Neuronal stem cell (in vitro differentiated cells): ENCODE measurements at regions not wholly inside any gene's neighbourhood (a gene's known extent, or its start where the extent isn't known, plus 50 kb on each side); places are given as distances from the start of the nearest gene placed in this dataset.
A peak's percentile ranks its signal among the peaks of the same experiment; 100 is the strongest.

Experiments used
- DNase-seq: peaks from one replicate; pipeline ENCODE4 v3.0.0-alpha.2; 2013; ENCODE audit warnings: low spot score
- H2AFZ ChIP-seq: one replicate; pipeline ENCODE4 v1.6.1; 2013; ENCODE audit warnings: mild to moderate bottlenecking, low read length, inconsistent platforms
- H2AK5ac ChIP-seq: 2 replicates; pipeline ENCODE4 v1.6.1; 2013; ENCODE audit warnings: low read depth, mild to moderate bottlenecking, inconsistent platforms, low read length, moderate library complexity, mixed read lengths
- H2BK120ac ChIP-seq: 2 replicates; pipeline ENCODE4 v1.6.1; 2013; ENCODE audit warnings: low read depth, mild to moderate bottlenecking, inconsistent platforms, low read length, moderate library complexity, mixed read lengths
- H2BK12ac ChIP-seq: one replicate; pipeline ENCODE4 v1.6.1; 2013; ENCODE audit warnings: low read length, inconsistent platforms
- H2BK15ac ChIP-seq: 2 replicates; pipeline ENCODE4 v1.6.1; 2013; ENCODE audit warnings: mild to moderate bottlenecking, low read length, inconsistent platforms, mixed read lengths
- H2BK5ac ChIP-seq: one replicate; pipeline ENCODE4 v1.6.1; 2013; ENCODE audit warnings: inconsistent platforms, mild to moderate bottlenecking, low read length, moderate library complexity
- H3K14ac ChIP-seq: one replicate; pipeline ENCODE4 v1.6.1; 2013; ENCODE audit warnings: low read length, inconsistent platforms
- H3K18ac ChIP-seq: 2 replicates; pipeline ENCODE4 v1.6.1; 2013; ENCODE audit warnings: low read length, inconsistent platforms
- H3K23ac ChIP-seq: 2 replicates; pipeline ENCODE4 v1.6.1; 2013; ENCODE audit warnings: low read depth, mild to moderate bottlenecking, mixed read lengths, low read length, inconsistent platforms; ENCODE audit not compliant: poor library complexity
- H3K27ac ChIP-seq: replicated peaks from 3 replicates; pipeline ENCODE4 v1.5.1; 2013; ENCODE audit warnings: low read length, inconsistent platforms
- H3K27me3 ChIP-seq, 3 experiments: 2 replicates each; pipeline ENCODE4 v1.6.1; 2013; ENCODE audit warnings: low read length in 3 of 3, mild to moderate bottlenecking in 2 of 3, inconsistent platforms in 1 of 3, low read depth in 1 of 3, mixed read lengths in 1 of 3, moderate library complexity in 1 of 3; ENCODE audit not compliant: control insufficient read depth in 3 of 3, insufficient read depth in 3 of 3
- H3K36me3 ChIP-seq, 2 donors: replicated peaks in 1 of 2; 2 replicates each; pipeline ENCODE4 v1.6.1; 2013; ENCODE audit warnings: low read length in 2 of 2; ENCODE audit not compliant: control insufficient read depth in 2 of 2, insufficient read depth in 2 of 2
- H3K4ac ChIP-seq: 2 replicates; pipeline ENCODE4 v1.6.1; 2013; ENCODE audit warnings: inconsistent platforms, mild to moderate bottlenecking, low read length, moderate library complexity
- H3K4me1 ChIP-seq, 2 donors: 1 replicate in 1 of 2; 2 replicates in 1 of 2; pipeline ENCODE4 v1.6.1; 2013; ENCODE audit warnings: low read length in 2 of 2, low read depth in 1 of 2; ENCODE audit not compliant: control insufficient read depth in 2 of 2, insufficient read depth in 1 of 2
- H3K4me2 ChIP-seq: one replicate; pipeline ENCODE4 v1.6.1; 2013; ENCODE audit warnings: mild to moderate bottlenecking, low read length, inconsistent platforms; ENCODE audit not compliant: insufficient read depth, poor library complexity, severe bottlenecking
- H3K4me3 ChIP-seq, 2 donors: 2 replicates each; pipeline ENCODE4 v1.5.1; 2013; ENCODE audit warnings: low read length in 2 of 2, mild to moderate bottlenecking in 2 of 2, inconsistent platforms in 1 of 2, moderate library complexity in 1 of 2
- H3K79me1 ChIP-seq: one replicate; pipeline ENCODE4 v1.6.1; 2013; ENCODE audit warnings: low read depth, mild to moderate bottlenecking, inconsistent platforms, low read length, moderate library complexity
- H3K9ac ChIP-seq: one replicate; pipeline ENCODE4 v1.6.1; 2013; ENCODE audit warnings: mild to moderate bottlenecking, low read depth, low read length, inconsistent platforms; ENCODE audit not compliant: poor library complexity
- H3K9me3 ChIP-seq, 2 donors: replicated peaks in 1 of 2; 2 replicates each; pipeline versions ENCODE3 to v1.6.1; 2013; ENCODE audit warnings: low read length in 2 of 2, mild to moderate bottlenecking in 2 of 2, inconsistent platforms in 1 of 2, low read depth in 1 of 2, mixed read lengths in 1 of 2, moderate library complexity in 1 of 2; ENCODE audit not compliant: control insufficient read depth in 2 of 2, insufficient read depth in 1 of 2
- H4K8ac ChIP-seq: one replicate; pipeline ENCODE4 v1.6.1; 2013; ENCODE audit warnings: low read depth, mild to moderate bottlenecking, inconsistent platforms, low read length, moderate library complexity
- H4K91ac ChIP-seq: one replicate; pipeline ENCODE4 v1.6.1; 2013; ENCODE audit warnings: low read length, low read depth, mild to moderate bottlenecking, inconsistent platforms; ENCODE audit not compliant: poor library complexity
- WGBS, 2 donors: extraction: QIAGEN DNeasy Blood & Tissue Kit; methylation state at CpG; one replicate each; pipeline ENCODE4 v1.1.7; 2013; ENCODE audit warnings: missing lambda C conversion rate in 2 of 2, mixed read lengths in 1 of 2; ENCODE audit not compliant: insufficient read length in 2 of 2, insufficient replicate concordance in 1 of 2; ENCODE audit errors: extremely low coverage in 2 of 2; 5-methylcytosine and 5-hydroxymethylcytosine counted together

DNA sequence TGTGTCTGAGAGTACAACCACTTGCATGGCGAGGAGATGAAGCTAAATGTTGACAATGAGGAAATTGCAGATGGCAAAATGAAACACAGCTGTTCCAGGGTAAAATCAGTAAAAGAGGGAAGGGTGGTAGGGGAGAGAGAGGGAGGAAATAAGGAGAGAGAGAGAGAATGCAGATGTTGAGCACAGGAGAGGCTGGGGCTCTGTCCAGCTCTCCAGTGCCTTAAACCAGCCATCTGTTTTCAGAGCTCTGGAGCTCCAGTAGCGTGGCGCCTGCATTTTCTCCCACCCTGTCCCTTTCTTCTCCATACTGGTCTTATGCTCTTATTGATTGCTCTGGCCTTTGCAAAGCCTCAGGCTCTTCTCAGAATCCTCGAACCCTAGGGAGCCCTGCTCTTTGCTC is 52.7 kb upstream of the BOD1L2 start:
- Histone ChIP-seq H2BK15ac (no peak overlapping the region), H3K36me3 (no peaks in the 10 kb centered on the region), H2BK5ac (no peak overlapping the region), H3K27me3 (peaks cover 0 to 5% (median 0%) of the 10 kb centered on the region in 3 experiments), H2BK12ac (no peak overlapping the region), H2AK5ac (no peak overlapping the region), H2BK120ac (no peak overlapping the region), H2AFZ (no peak overlapping the region), H3K4ac (no peak overlapping the region), H3K23ac (no peak overlapping the region), H3K27ac (no peak overlapping the region), H3K14ac (no peak overlapping the region), H4K91ac (no peak overlapping the region), H3K9me3 (no peaks in the 10 kb centered on the region), H3K9ac (no peak overlapping the region), H3K4me1 (peaks cover 6 to 11% of the 10 kb centered on the region in 2 donors), H3K79me1 (no peaks in the 10 kb centered on the region), H3K18ac (peak overlapping the region; percentile 29), H4K8ac (no peak overlapping the region), H3K4me2 (no peak overlapping the region), H3K4me3 (no peak overlapping the region)
- DNase-seq: no peak
- no CpG with 5 or more reads among the region's 4 CpGs for WGBS, 2 donors

DNA sequence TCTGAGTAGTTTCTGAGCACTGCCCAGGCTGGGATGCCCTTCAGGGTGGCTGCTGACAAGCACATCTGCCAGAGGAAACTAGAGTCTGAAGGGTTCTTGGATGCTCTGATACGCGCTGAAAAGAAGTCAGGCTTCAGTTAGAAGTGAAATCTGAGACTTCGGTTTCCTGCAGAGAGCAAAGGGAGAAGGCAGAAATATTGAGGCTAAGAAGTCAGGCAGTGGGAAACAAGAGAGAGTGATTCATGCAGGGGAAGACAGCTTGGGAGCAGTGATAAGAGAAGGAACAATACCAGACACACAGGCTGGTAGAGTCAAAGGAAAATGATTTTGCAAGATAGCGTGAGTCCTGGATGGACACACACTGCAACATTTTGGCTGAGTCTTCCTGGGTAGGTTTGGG is 51.0 kb upstream of the BOD1L2 start:
- WGBS, 2 donors: no CpG with 5 or more reads among the region's 4 CpGs
- H3K36me3 ChIP-seq: no peaks in the 10 kb centered on the region

More for the DNA sequence above, 51.0 kb upstream of the BOD1L2 start:
- H2AK5ac ChIP-seq: no peak overlapping the region
- H3K79me1 ChIP-seq: no peaks in the 10 kb centered on the region
- H3K23ac ChIP-seq: no peak overlapping the region
- no peak overlapping the region for H3K9ac ChIP-seq
- H2BK120ac ChIP-seq: no peak overlapping the region
- H3K18ac ChIP-seq: no peak overlapping the region
- H4K8ac ChIP-seq: no peak overlapping the region
- no peak overlapping the region for H2BK12ac ChIP-seq
- peaks cover 6 to 11% of the 10 kb centered on the region in 2 donors for H3K4me1 ChIP-seq
- no peaks in the 10 kb centered on the region for H3K9me3 ChIP-seq
- H2BK15ac ChIP-seq: no peak overlapping the region
- DNase-seq: no peak
- no peak overlapping the region for H2AFZ ChIP-seq
- H3K27me3 ChIP-seq: peaks cover 0 to 5% (median 0%) of the 10 kb centered on the region in 3 experiments
- no peak overlapping the region for H3K4me3 ChIP-seq
- no peak overlapping the region for H3K14ac ChIP-seq
- no peak overlapping the region for H3K27ac ChIP-seq
- no peak overlapping the region for H4K91ac ChIP-seq
- no peak overlapping the region for H3K4ac ChIP-seq
- H2BK5ac ChIP-seq: no peak overlapping the region
- H3K4me2 ChIP-seq: no peak overlapping the region
